Activated CD4-positive, alpha-beta T cell treated with anti-CD3 and anti-CD28 coated beads for 36 hours (primary cell): ENCODE measurements at regions not wholly inside any gene's neighbourhood (a gene's known extent, or its start where the extent isn't known, plus 50 kb on each side); places are given as distances from the start of the nearest gene placed in this dataset.

Source experiments
- ATAC-seq: fragments of 200-7000 bp; cut with Tn5 transposase; one replicate; pipeline ENCODE4 v1.10.0; 2021; ENCODE audit warnings: mild to moderate bottlenecking, moderate library complexity
- CTCF ChIA-PET: fragments of 350-600 bp; sonication (Branson Sonifier 250); formaldehyde crosslinking; loops from one replicate; lab custom pipeline; 2021; ENCODE audit warnings: antibody characterized with exemption; lab: Charles Lee
- POLR2A ChIA-PET: fragments of 350-600 bp; sonication (Branson Sonifier 250); formaldehyde crosslinking; loops from one replicate; lab custom pipeline; 2021; ENCODE audit warnings: antibody characterized with exemption, inconsistent platforms; lab: Charles Lee
- DNase-seq: peaks from one replicate; pipeline ENCODE4 v3.0.0-alpha.2; 2020
- H3K27ac Mint-ChIP-seq: one replicate; pipeline ENCODE4 v1.8.0; 2021; ENCODE audit warnings: mixed read lengths
- H3K27me3 Mint-ChIP-seq: one replicate; pipeline ENCODE4 v1.8.0; 2021; ENCODE audit warnings: mixed read lengths
- H3K36me3 Mint-ChIP-seq: one replicate; pipeline ENCODE4 v1.8.0; 2021; ENCODE audit warnings: low read depth, mixed read lengths
- H3K4me1 Mint-ChIP-seq: one replicate; pipeline ENCODE4 v1.8.0; 2021; ENCODE audit warnings: mixed read lengths
- H3K4me3 Mint-ChIP-seq: one replicate; pipeline ENCODE4 v1.8.0; 2021; ENCODE audit warnings: mild to moderate bottlenecking, moderate library complexity, mixed read lengths
- H3K9me3 Mint-ChIP-seq: one replicate; pipeline ENCODE4 v1.8.0; 2021; ENCODE audit warnings: low read depth, mixed read lengths
- intact Hi-C, 2 experiments: fragments of 100-400 bp; cut with DNase I in 1 of 2; cut with micrococcal nuclease in 1 of 2; formaldehyde crosslinking; loops; one replicate each; pipeline versions ENCODE4 v1.14.2 to v1.15.1; 2022 to 2024; cut with DNase I, micrococcal nuclease

DNA sequence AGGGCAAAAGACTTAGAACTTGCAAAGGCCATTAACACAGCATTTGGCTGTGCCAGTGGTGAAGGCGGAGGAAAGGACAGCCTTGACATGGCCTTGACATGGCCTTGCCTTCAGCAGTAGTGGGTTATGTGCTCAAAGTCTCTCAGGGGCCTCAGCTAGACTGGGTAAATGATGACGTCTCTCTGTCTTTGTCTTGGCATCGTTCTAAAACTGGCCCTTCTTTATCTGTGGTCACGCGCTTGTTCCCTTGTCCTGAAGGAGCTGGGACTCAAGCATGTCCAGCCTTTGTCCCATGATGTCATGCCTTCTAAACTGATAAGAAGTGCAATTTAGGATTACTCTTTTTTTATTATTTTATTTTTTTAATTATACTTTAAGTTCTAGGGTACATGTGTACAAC, 88.7 kb upstream of the ATP10B start:
- Mint-ChIP-seq H3K4me1 (no peaks in the 10 kb centered on the region), H3K27ac (no peak overlapping the region), H3K36me3 (no peaks in the 10 kb centered on the region), H3K27me3 (no peaks in the 10 kb centered on the region), H3K9me3 (peaks cover 1% of the 10 kb centered on the region), H3K4me3 (no peak overlapping the region)
- ChIA-PET POLR2A (no interaction called here), CTCF (no interaction called here)
- intact Hi-C loops, result no loop called here
- DNase-seq (no peak), ATAC-seq (no peak)

DNA sequence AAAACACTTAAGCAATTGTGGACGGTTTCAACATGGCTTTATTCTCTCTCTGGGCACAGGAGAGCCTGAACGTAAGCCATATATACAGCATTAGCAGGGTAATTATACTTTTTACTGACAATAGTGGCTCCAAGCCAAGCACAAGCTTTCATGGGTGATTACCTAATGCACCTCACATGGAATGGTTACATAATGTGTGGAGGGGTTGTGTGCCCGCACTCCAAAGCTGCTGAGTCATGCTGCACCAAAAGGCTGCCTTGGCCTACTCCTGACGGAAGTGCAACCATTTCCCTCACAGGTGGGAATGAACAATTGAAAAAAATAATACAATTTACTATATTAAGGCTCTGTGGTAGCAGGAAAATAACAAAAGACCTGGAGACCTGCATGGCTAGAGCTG, 86.5 kb upstream of the ATP10B start:
- no peak overlapping the region for H3K4me3 Mint-ChIP-seq
- peaks cover 1% of the 10 kb centered on the region for H3K9me3 Mint-ChIP-seq
- intact Hi-C loops, result no loop called here
- H3K27me3 Mint-ChIP-seq, result no peaks in the 10 kb centered on the region
- ChIA-PET CTCF (interaction anchor here (0.8 kb wide), 1 partner anchor 298 kb away, joined by 4 read pairs; no protein-coding TSS in a partner anchor), POLR2A (no interaction called here)
- no peak overlapping the region for H3K27ac Mint-ChIP-seq
- H3K4me1 Mint-ChIP-seq, result no peaks in the 10 kb centered on the region
- no peak for ATAC-seq
- no peak for DNase-seq
- H3K36me3 Mint-ChIP-seq, result no peaks in the 10 kb centered on the region

DNA sequence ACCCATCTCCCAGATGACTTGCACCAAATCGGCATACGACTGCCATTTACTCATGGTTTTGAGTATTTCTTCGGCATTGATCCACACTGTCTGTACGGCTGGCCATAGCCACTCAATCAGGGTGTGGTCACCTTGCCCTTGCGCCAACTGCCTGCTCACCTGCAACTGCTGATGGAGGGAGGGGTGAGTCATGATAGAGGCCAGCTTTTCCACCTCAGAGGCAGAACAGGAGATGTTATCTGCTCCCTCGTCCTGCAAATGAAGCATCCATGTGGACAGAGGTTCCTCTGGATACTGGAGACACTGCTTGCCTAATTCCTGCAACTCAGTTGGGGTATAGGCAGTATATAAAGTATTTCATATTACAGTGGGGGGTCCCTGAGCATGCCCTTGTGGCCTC, 85.6 kb upstream of the ATP10B start:
- H3K9me3 Mint-ChIP-seq, result peaks cover under 1% of the 10 kb centered on the region
- ATAC-seq, result no peak
- no peaks in the 10 kb centered on the region for H3K36me3 Mint-ChIP-seq

DNA sequence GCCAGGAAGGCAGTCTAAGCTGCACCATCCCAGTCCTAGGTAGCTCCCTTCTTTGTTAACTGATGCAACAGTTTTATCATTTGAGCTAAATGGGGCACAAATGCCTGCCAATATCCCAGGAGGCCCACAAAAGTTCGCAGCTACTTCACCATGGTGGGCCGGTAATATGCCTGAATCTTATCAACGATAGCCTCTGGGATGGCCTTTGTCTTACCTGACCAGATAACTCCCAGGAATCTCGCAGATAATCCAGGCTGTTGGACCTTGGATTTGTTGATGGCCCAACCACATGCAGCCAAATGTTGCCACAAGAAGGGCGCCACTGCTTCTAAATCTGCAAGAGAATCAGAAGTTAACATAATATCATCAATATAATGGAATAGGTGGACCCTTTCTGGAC, 83.8 kb upstream of the ATP10B start:
- no peaks in the 10 kb centered on the region for H3K4me1 Mint-ChIP-seq
- H3K4me3 Mint-ChIP-seq, result no peak overlapping the region
- ChIA-PET CTCF (no interaction called here), POLR2A (no interaction called here)
- ATAC-seq, result no peak
- no peak for DNase-seq
- no peaks in the 10 kb centered on the region for H3K9me3 Mint-ChIP-seq
- intact Hi-C loops, result no loop called here
- H3K27me3 Mint-ChIP-seq, result no peaks in the 10 kb centered on the region
- no peak overlapping the region for H3K27ac Mint-ChIP-seq
- H3K36me3 Mint-ChIP-seq, result no peaks in the 10 kb centered on the region

More for the DNA sequence above, 85.6 kb upstream of the ATP10B start:
- ChIA-PET CTCF (no interaction called here), POLR2A (no interaction called here)
- Mint-ChIP-seq H3K27ac (no peak overlapping the region), H3K27me3 (no peaks in the 10 kb centered on the region), H3K4me1 (no peaks in the 10 kb centered on the region), H3K4me3 (no peak overlapping the region)
- intact Hi-C loops, result no loop called here
- DNase-seq, result no peak

DNA sequence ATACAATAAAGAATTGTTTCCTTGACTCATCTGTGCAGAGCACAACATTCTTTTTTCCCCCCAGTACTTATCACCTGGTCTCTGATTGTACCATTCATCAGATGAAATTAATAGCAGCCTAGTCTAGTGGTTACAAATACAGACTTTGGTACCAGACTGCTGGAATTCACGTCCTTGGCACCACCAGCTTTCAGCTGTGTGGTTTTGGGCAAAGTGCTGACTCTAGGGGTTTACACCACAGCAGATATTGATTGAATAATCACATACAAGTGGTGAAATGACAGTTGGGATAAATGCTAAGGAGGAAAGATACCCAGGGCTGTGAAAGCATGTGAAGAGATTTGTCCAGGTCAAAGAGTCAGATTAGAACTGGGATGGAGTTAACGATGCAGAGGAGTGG, 79.3 kb upstream of the ATP10B start:
- ChIA-PET CTCF (no interaction called here), POLR2A (interaction anchor here (0.5 kb wide), 1 partner anchor 450 kb away, joined by 3 read pairs; no protein-coding TSS in a partner anchor)
- no peak overlapping the region for H3K4me3 Mint-ChIP-seq
- H3K4me1 Mint-ChIP-seq, result no peaks in the 10 kb centered on the region
- H3K36me3 Mint-ChIP-seq, result no peaks in the 10 kb centered on the region
- no peak overlapping the region for H3K27ac Mint-ChIP-seq
- ATAC-seq (no peak), DNase-seq (no peak)
- no peaks in the 10 kb centered on the region for H3K27me3 Mint-ChIP-seq
- intact Hi-C loops, result no loop called here
- H3K9me3 Mint-ChIP-seq, result no peaks in the 10 kb centered on the region

DNA sequence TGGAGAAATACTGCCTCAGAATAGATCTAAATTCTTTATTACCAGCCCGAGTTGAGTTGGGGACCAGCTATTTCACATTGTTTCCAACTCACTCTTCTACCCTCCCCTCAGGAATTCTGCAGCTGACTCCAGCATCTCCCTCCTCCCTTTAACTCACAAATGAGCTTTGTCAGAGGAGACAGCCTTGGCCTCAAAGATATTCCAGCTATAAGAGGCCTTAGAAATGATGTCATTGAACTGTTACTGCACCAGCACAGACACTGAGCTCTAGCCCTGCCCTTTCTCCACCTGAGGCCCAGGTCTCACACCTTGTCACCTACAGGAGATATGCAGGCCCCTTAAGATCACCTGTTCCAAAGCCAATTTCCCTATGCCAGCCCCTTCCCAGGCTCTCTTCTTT, 78.4 kb upstream of the ATP10B start:
- no peak overlapping the region for H3K27ac Mint-ChIP-seq
- H3K4me3 Mint-ChIP-seq, result no peak overlapping the region
- H3K27me3 Mint-ChIP-seq, result no peaks in the 10 kb centered on the region
- DNase-seq, result no peak
- H3K4me1 Mint-ChIP-seq, result no peaks in the 10 kb centered on the region
- no peaks in the 10 kb centered on the region for H3K36me3 Mint-ChIP-seq
- intact Hi-C loops, result no loop called here
- no peaks in the 10 kb centered on the region for H3K9me3 Mint-ChIP-seq
- ChIA-PET CTCF (interaction anchor here (0.6 kb wide), 1 partner anchor 1099 kb away, joined by 3 read pairs; no protein-coding TSS in a partner anchor), POLR2A (no interaction called here)
- ATAC-seq, result no peak

DNA sequence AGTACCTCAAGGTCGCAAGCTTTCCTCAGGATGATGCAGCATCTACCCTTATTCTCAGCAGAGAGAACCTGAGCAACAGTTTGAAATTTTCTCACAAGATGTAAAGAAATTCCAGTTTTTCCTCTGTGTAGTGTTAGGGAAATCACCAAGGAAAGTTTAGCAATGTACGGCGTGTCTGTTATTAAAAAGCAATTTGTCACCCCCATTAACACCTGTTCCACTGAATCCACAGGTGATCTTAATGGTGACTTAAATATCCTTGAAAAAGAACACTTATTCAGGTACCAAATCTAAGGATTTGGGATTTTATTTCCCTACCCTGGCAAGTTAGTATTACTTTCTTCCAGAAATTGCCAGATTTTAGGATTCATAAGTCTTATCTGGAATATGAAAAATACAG, 77.9 kb upstream of the ATP10B start:
- intact Hi-C loops, result no loop called here
- CTCF ChIA-PET, result no interaction called here
- no peaks in the 10 kb centered on the region for H3K27me3 Mint-ChIP-seq
- no peak overlapping the region for H3K4me3 Mint-ChIP-seq
- H3K27ac Mint-ChIP-seq, result no peak overlapping the region
- no peaks in the 10 kb centered on the region for H3K36me3 Mint-ChIP-seq
- POLR2A ChIA-PET, result no interaction called here
- DNase-seq, result no peak
- ATAC-seq, result no peak
- H3K9me3 Mint-ChIP-seq, result no peaks in the 10 kb centered on the region
- no peaks in the 10 kb centered on the region for H3K4me1 Mint-ChIP-seq

DNA sequence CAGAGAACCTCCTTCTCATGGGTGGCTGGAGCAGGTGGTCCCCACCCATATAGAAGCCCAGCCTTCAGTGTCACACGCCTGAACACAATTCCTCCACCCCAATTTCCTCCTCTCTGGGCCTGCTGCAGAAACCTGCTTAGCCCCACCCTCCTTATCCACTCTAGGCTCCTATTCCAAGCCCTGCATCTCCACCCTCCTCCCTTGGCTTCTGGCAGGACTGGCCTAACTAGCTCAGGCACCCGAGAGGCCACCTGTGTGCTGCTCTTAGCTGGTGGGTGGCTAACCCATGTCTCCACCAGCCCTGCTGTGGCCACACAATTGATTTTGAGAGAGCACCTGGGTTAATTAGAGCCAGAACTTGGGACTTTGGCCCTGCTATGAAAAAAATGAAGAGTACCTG, 77.3 kb upstream of the ATP10B start:
- H3K4me1 Mint-ChIP-seq, result no peaks in the 10 kb centered on the region
- H3K27me3 Mint-ChIP-seq, result no peaks in the 10 kb centered on the region
- H3K27ac Mint-ChIP-seq, result no peak overlapping the region
- no peak overlapping the region for H3K4me3 Mint-ChIP-seq
- ChIA-PET POLR2A (no interaction called here), CTCF (no interaction called here)
- intact Hi-C loops, result no loop called here
- no peaks in the 10 kb centered on the region for H3K9me3 Mint-ChIP-seq
- ATAC-seq (no peak), DNase-seq (no peak)
- H3K36me3 Mint-ChIP-seq, result no peaks in the 10 kb centered on the region

DNA sequence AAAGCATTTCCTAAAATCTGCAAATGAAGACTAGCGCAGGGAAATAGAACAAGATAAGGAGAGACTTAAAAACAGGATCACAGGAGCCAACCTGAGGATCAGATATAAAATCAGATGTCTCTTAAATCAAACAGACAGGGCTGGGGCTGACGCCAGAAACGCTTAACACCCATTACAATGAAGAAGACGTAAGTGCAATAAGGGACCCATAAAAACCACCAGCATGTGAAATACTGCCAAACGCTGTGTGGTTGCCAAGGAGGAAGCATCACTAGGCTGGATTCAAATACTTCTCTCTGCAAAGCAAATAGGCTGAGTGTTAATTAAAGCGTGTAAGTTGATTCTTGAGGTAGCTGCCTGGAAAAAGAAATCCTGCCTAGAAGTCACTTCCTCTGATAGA, 74.4 kb upstream of the ATP10B start:
- DNase-seq, result no peak
- Mint-ChIP-seq H3K4me3 (no peak overlapping the region), H3K36me3 (no peaks in the 10 kb centered on the region), H3K4me1 (no peaks in the 10 kb centered on the region), H3K27ac (no peak overlapping the region), H3K27me3 (no peaks in the 10 kb centered on the region), H3K9me3 (no peaks in the 10 kb centered on the region)
- intact Hi-C loops, result no loop called here
- ChIA-PET POLR2A (no interaction called here), CTCF (no interaction called here)
- no peak for ATAC-seq

DNA sequence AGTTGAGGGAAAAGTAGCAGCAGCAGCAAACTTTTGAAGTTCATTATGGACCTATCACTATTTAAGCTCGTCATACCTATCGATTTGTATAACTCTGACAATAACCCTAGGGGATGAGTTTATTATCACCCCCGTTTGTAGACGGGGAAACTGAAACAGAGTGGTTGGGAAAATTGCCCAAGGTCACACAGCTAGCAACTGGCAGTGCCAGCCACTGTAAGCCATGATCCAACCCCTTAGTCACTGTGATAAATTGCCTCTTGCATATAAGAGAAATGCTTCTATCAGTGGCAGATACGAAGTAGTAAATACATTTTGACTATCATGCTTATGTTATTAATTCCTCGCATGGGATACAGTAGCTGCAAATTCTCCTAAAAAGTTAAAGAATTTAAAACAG, 73.3 kb upstream of the ATP10B start:
- Mint-ChIP-seq H3K9me3 (no peaks in the 10 kb centered on the region), H3K36me3 (no peaks in the 10 kb centered on the region), H3K27me3 (no peaks in the 10 kb centered on the region), H3K4me1 (no peaks in the 10 kb centered on the region), H3K27ac (no peak overlapping the region), H3K4me3 (no peak overlapping the region)
- DNase-seq (no peak), ATAC-seq (no peak)
- intact Hi-C loops, result no loop called here
- CTCF ChIA-PET, result no interaction called here
- POLR2A ChIA-PET, result no interaction called here

DNA sequence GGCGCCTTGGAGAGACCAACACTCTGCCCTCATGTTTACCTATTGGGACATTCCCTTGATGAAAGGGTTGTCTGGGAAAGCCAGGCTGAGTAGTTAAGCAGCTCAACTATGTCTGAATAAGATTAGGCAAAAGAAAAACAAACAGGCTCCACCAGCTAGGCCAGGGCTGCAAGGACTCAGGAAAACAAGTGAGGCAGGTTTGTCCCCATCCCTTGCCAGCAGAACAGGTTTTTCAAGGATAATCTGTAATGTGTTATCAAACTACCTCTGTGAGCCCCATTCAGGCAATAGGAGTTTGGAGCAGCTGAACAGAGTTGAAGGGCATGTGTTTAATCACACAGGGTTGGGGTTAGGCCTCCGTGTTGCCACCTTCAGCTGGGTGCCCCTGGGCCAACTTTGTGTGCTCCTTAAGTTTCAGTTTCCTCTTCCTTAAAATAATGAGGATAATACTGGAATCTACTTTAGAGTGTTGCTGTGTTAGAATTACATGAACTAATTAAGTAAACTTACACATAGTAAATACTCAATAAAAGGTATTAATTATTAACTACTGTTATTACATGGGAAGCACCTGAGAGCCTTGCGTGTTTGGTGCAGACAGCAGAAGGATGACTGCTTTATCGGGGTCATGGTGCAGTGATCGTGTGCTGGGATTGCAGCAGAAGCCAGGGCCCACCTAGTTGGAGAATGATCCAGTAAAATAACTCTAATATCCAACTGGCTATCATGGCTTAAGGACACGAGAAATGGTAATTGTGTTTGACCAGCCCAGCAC, 72.1 kb upstream of the ATP10B start:
- intact Hi-C loops, result no loop called here
- ATAC-seq, result no peak
- no peaks in the 10 kb centered on the region for H3K4me1 Mint-ChIP-seq
- no peak for DNase-seq
- CTCF ChIA-PET, result no interaction called here
- no peaks in the 10 kb centered on the region for H3K27me3 Mint-ChIP-seq
- no peaks in the 10 kb centered on the region for H3K9me3 Mint-ChIP-seq
- H3K36me3 Mint-ChIP-seq, result no peaks in the 10 kb centered on the region
- POLR2A ChIA-PET, result no interaction called here
- H3K4me3 Mint-ChIP-seq, result no peak overlapping the region
- no peak overlapping the region for H3K27ac Mint-ChIP-seq

DNA sequence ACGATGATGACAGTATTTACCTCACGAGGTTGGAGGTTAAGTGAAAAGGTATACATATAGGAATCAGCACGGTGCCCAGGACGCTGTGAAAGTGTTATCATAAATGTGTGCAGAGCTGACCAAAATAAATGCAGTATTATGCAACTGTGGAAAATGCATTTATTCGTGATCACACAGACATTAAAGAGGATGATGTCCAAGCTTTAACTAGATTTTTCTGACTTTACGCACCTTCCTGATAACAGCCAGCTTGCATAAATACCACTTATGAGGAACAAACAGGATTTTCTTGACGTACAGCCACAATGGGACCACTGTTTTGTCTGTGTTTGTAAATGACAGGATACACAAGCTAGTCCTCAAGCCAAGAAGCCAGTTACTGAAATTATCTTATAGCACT, 71.4 kb upstream of the ATP10B start:
- Mint-ChIP-seq H3K9me3 (no peaks in the 10 kb centered on the region), H3K4me3 (no peak overlapping the region), H3K27ac (no peak overlapping the region), H3K36me3 (no peaks in the 10 kb centered on the region), H3K27me3 (no peaks in the 10 kb centered on the region), H3K4me1 (no peaks in the 10 kb centered on the region)
- POLR2A ChIA-PET, result no interaction called here
- intact Hi-C loops, result no loop called here
- ATAC-seq (no peak), DNase-seq (no peak)
- CTCF ChIA-PET, result interaction anchor here (1.0 kb wide), 1 partner anchor 485 kb away, joined by 3 read pairs; no protein-coding TSS in a partner anchor
